HepG2 (cell line): ENCODE measurements at regions not wholly inside any gene's neighbourhood (a gene's known extent, or its start where the extent isn't known, plus 50 kb on each side); places are given as distances from the start of the nearest gene placed in this dataset.
A peak's percentile ranks its signal among the peaks of the same experiment; 100 is the strongest.

Experiments used
- BCL6 ChIP-seq: IDR thresholded peaks from 2 replicates; pipeline ENCODE4 v1.6.1; 2016; ENCODE audit warnings: missing genetic modification reagents, missing compliant biosample characterization
- DNMT3B ChIP-seq: conservative IDR thresholded peaks from 2 replicates; pipeline ENCODE4 v1.6.1; 2016; ENCODE audit warnings: missing biosample characterization, control low read depth
- GMEB1 ChIP-seq: sonication (generic); formaldehyde crosslinking; IDR thresholded peaks from 2 replicates; pipeline ENCODE4 v1.5.1; 2020; ENCODE audit warnings: missing genetic modification reagents, mild to moderate bottlenecking, borderline replicate concordance
- IKZF5 ChIP-seq: IDR thresholded peaks from 2 replicates; pipeline ENCODE4 v1.6.1; 2018; ENCODE audit warnings: missing genetic modification reagents, mild to moderate bottlenecking, missing compliant biosample characterization
- KAT7 ChIP-seq: IDR thresholded peaks from 2 replicates; pipeline ENCODE4 v1.6.1; 2018; ENCODE audit warnings: borderline replicate concordance, missing compliant biosample characterization
- MYNN ChIP-seq: sonication (generic); formaldehyde crosslinking; IDR thresholded peaks from 2 replicates; pipeline ENCODE4 v1.4.0; 2020; ENCODE audit warnings: mild to moderate bottlenecking, low read depth, missing genetic modification reagents
- POLR2G ChIP-seq: fragments of 200-400 bp; formaldehyde crosslinking; IDR thresholded peaks from 2 replicates; pipeline ENCODE4 v1.6.1; 2018; ENCODE audit warnings: mild to moderate bottlenecking, low read depth, low read length, moderate library complexity
- RFX1 ChIP-seq: fragments of 450-650 bp; IDR thresholded peaks from 2 replicates; pipeline ENCODE4 v1.6.1; 2017
- SMARCC2 ChIP-seq: fragments of 450-650 bp; IDR thresholded peaks from 2 replicates; pipeline ENCODE4 v1.6.1; 2017; ENCODE audit warnings: antibody characterized with exemption, mild to moderate bottlenecking
- STAG1 ChIP-seq: sonication (generic); formaldehyde crosslinking; IDR thresholded peaks from 2 replicates; pipeline ENCODE4 v1.4.0; 2020; ENCODE audit warnings: missing genetic modification reagents
- TBX2 ChIP-seq: sonication (generic); formaldehyde crosslinking; IDR thresholded peaks from 2 replicates; pipeline ENCODE4 v1.5.0; 2020; ENCODE audit warnings: missing genetic modification reagents, mild to moderate bottlenecking, borderline replicate concordance
- ZFAT ChIP-seq: sonication (generic); formaldehyde crosslinking; conservative IDR thresholded peaks from 2 replicates; pipeline ENCODE4 v1.8.1; 2023; ENCODE audit warnings: missing genetic modification reagents, inconsistent platforms
- ZNF160 ChIP-seq: sonication (generic); formaldehyde crosslinking; IDR thresholded peaks from 2 replicates; pipeline ENCODE4 v1.8.0; 2022; ENCODE audit warnings: mild to moderate bottlenecking, inconsistent platforms, missing genetic modification reagents
- ZNF513 ChIP-seq: sonication (generic); formaldehyde crosslinking; conservative IDR thresholded peaks from 2 replicates; pipeline ENCODE4 v1.5.0; 2020; ENCODE audit warnings: missing genetic modification reagents
- ZNF530 ChIP-seq: sonication (generic); formaldehyde crosslinking; IDR thresholded peaks from 2 replicates; pipeline ENCODE4 v1.5.0; 2020; ENCODE audit warnings: low read depth, mild to moderate bottlenecking, missing genetic modification reagents
- TF ChIP-seq, protein P1 (sequence below): sonication (generic); formaldehyde crosslinking; IDR thresholded peaks from 2 replicates; pipeline ENCODE4 v1.8.1; 2023; ENCODE audit warnings: mild to moderate bottlenecking, missing genetic modification reagents, borderline replicate concordance
- TF ChIP-seq, protein P2 (sequence below): IDR thresholded peaks from 2 replicates; pipeline ENCODE4 v1.6.1; 2016; ENCODE audit warnings: mild to moderate bottlenecking
- TF ChIP-seq, protein P3 (sequence below): sonication (generic); formaldehyde crosslinking; IDR thresholded peaks from 2 replicates; pipeline ENCODE4 v1.5.1; 2020; ENCODE audit warnings: missing genetic modification reagents, mild to moderate bottlenecking, borderline replicate concordance
- TF ChIP-seq, protein P4 (sequence below): sonication (generic); formaldehyde crosslinking; IDR thresholded peaks from 2 replicates; pipeline ENCODE4 v1.4.0; 2020; ENCODE audit warnings: mild to moderate bottlenecking, low read depth, missing genetic modification reagents

DNA sequence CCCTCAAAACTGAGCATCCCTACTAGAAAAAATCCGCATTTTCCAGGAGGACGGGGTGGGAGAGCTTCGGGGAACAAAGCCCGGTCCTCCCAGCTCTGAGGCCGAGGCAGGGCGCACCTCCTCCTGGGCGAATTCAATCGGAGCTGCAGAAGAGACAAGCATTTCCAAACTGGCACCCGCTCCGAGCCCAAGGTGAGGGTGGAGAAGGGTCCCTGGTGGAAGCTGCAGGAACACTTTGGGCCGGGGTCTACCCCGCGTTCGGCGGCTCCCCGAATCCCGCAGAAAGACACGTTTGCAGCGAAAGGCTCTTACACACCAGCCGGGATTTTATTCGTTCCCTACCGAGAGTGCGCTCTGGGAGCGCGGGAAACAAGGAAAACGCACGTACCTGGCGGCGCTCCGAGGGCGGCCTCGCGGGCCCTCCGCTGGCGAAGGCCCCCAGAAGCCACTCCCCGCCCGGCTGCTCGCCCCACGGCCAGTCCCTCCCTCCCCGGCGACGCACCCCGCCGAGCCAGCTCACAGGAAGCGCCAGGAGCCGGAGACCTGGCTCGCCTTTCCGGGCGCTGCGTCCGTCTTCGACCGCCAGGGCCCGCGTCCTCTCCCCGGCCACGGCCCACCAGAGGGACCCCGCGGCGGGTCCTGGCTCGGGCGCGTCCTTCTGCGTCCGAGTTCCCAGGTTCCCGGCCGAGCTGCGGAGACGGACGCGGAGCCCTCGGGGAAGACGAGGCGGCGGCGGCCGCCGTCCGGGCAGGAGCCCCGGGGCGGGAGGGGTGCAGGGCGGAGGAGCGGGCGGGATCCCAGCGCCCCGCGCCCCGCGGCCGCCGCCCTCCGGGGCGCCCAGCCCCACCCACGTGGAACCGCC lies 49.8 kb upstream of the BAHCC1 start (continued):
- TF ChIP-seq, protein P1, sequence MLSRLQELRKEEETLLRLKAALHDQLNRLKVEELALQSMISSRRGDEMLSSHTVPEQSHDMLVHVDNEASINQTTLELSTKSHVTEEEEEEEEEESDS (CRISPR knock-in tag): no peak
- TF ChIP-seq KAT7 (no peak; the same call in 1 of the 2 replicates), POLR2G (peak; percentile 64), RFX1 (no peak), SMARCC2 (no peak), ZNF513 (CRISPR knock-in tag) (no peak), IKZF5 (CRISPR knock-in tag) (peak; percentile 63), STAG1 (CRISPR knock-in tag) (no peak), BCL6 (CRISPR knock-in tag) (peak; percentile 63), ZNF160 (CRISPR knock-in tag) (peak; percentile 21; the same call in 1 of the 2 replicates), GMEB1 (peak; percentile 13; the same call in 1 of the 2 replicates), ZNF530 (CRISPR knock-in tag) (0 out of 2 replicates have a peak, but pooled peaks have one; percentile 23), DNMT3B (0 out of 2 replicates have a peak, but pooled peaks have one; percentile 37), ZFAT (CRISPR knock-in tag) (no peak), TBX2 (peak; percentile 48; the same call in 1 of the 2 replicates), MYNN (CRISPR knock-in tag) (no peak)
- TF ChIP-seq, protein P2, sequence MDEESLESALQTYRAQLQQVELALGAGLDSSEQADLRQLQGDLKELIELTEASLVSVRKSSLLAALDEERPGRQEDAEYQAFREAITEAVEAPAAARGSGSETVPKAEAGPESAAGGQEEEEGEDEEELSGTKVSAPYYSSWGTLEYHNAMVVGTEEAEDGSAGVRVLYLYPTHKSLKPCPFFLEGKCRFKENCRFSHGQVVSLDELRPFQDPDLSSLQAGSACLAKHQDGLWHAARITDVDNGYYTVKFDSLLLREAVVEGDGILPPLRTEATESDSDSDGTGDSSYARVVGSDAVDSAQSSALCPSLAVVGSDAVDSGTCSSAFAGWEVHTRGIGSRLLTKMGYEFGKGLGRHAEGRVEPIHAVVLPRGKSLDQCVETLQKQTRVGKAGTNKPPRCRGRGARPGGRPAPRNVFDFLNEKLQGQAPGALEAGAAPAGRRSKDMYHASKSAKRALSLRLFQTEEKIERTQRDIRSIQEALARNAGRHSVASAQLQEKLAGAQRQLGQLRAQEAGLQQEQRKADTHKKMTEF (CRISPR knock-in tag): peak; percentile 63
- TF ChIP-seq, protein P3, sequence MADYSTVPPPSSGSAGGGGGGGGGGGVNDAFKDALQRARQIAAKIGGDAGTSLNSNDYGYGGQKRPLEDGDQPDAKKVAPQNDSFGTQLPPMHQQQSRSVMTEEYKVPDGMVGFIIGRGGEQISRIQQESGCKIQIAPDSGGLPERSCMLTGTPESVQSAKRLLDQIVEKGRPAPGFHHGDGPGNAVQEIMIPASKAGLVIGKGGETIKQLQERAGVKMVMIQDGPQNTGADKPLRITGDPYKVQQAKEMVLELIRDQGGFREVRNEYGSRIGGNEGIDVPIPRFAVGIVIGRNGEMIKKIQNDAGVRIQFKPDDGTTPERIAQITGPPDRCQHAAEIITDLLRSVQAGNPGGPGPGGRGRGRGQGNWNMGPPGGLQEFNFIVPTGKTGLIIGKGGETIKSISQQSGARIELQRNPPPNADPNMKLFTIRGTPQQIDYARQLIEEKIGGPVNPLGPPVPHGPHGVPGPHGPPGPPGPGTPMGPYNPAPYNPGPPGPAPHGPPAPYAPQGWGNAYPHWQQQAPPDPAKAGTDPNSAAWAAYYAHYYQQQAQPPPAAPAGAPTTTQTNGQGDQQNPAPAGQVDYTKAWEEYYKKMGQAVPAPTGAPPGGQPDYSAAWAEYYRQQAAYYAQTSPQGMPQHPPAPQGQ: no peak
- TF ChIP-seq, protein P4, sequence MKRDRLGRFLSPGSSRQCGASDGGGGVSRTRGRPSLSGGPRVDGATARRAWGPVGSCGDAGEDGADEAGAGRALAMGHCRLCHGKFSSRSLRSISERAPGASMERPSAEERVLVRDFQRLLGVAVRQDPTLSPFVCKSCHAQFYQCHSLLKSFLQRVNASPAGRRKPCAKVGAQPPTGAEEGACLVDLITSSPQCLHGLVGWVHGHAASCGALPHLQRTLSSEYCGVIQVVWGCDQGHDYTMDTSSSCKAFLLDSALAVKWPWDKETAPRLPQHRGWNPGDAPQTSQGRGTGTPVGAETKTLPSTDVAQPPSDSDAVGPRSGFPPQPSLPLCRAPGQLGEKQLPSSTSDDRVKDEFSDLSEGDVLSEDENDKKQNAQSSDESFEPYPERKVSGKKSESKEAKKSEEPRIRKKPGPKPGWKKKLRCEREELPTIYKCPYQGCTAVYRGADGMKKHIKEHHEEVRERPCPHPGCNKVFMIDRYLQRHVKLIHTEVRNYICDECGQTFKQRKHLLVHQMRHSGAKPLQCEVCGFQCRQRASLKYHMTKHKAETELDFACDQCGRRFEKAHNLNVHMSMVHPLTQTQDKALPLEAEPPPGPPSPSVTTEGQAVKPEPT: peak; percentile 36; the same call in 1 of the 2 replicates
